CD4-positive, alpha-beta memory T cell (primary cell): ENCODE measurements at regions not wholly inside any gene's neighbourhood (a gene's known extent, or its start where the extent isn't known, plus 50 kb on each side); places are given as distances from the start of the nearest gene placed in this dataset.

Experiments
- CTCF ChIA-PET: fragments of 350-600 bp; sonication (Branson Sonifier 250); formaldehyde crosslinking; loops from one replicate; lab custom pipeline; 2021; ENCODE audit warnings: inconsistent platforms; ENCODE audit not compliant: partially characterized antibody; lab: Charles Lee
- POLR2A ChIA-PET: fragments of 350-600 bp; sonication (Branson Sonifier 250); formaldehyde crosslinking; loops from one replicate; lab custom pipeline; 2021; ENCODE audit not compliant: partially characterized antibody; lab: Charles Lee
- DNase-seq, 5 donors: peaks; one replicate each; pipeline versions ENCODE4 v3.0.0 to v3.0.0-alpha.2; 2020 to 2022; ENCODE audit warnings: mixed read lengths in 1 of 5
- H3K27ac ChIP-seq: one replicate; pipeline ENCODE4 v1.7.0; 2013; ENCODE audit warnings: low read depth, low read length
- H3K27me3 ChIP-seq: 2 replicates; pipeline ENCODE4 v1.7.0; 2013; ENCODE audit warnings: mild to moderate bottlenecking, low read length, moderate library complexity; ENCODE audit not compliant: insufficient read depth
- H3K36me3 ChIP-seq: 2 replicates; pipeline ENCODE4 v1.7.0; 2013; ENCODE audit warnings: mild to moderate bottlenecking, low read length, moderate library complexity; ENCODE audit not compliant: insufficient read depth
- H3K4me1 ChIP-seq: 2 replicates; pipeline ENCODE4 v1.7.0; 2013; ENCODE audit warnings: mild to moderate bottlenecking, low read length, moderate library complexity; ENCODE audit not compliant: insufficient read depth
- H3K4me3 ChIP-seq, 2 donors: one replicate each; pipeline ENCODE4 v1.7.0; 2013; ENCODE audit warnings: low read length in 2 of 2, mild to moderate bottlenecking in 1 of 2
- H3K9me3 ChIP-seq, 2 donors: one replicate each; pipeline ENCODE4 v1.7.0; 2013; ENCODE audit warnings: low read length in 2 of 2, control low read depth in 1 of 2; ENCODE audit not compliant: control insufficient read depth in 1 of 2
- H3K27ac Mint-ChIP-seq, 7 donors: one replicate each; pipeline ENCODE4 v1.8.0; 2020 to 2021; ENCODE audit warnings: mixed read lengths in 7 of 7, mild to moderate bottlenecking in 6 of 7, inconsistent platforms in 3 of 7, moderate library complexity in 3 of 7
- H3K27me3 Mint-ChIP-seq, 2 donors: one replicate each; pipeline ENCODE4 v1.8.0; 2020 to 2021; ENCODE audit warnings: mixed read lengths in 2 of 2
- H3K36me3 Mint-ChIP-seq, 2 donors: one replicate each; pipeline ENCODE4 v1.8.0; 2020 to 2021; ENCODE audit warnings: mixed read lengths in 2 of 2, inconsistent platforms in 1 of 2, mild to moderate bottlenecking in 1 of 2
- H3K4me1 Mint-ChIP-seq, 4 donors: one replicate each; pipeline ENCODE4 v1.8.0; 2020 to 2021; ENCODE audit warnings: mixed read lengths in 4 of 4, mild to moderate bottlenecking in 1 of 4
- H3K4me3 Mint-ChIP-seq, 8 donors: one replicate each; pipeline ENCODE4 v1.8.0; 2020 to 2021; ENCODE audit warnings: mixed read lengths in 8 of 8, mild to moderate bottlenecking in 7 of 8, moderate library complexity in 6 of 8, inconsistent platforms in 3 of 8
- H3K9me3 Mint-ChIP-seq, 8 donors: one replicate each; pipeline ENCODE4 v1.8.0; 2020 to 2021; ENCODE audit warnings: mixed read lengths in 8 of 8, mild to moderate bottlenecking in 5 of 8, inconsistent platforms in 3 of 8, moderate library complexity in 1 of 8
- intact Hi-C: fragments of 100-400 bp; cut with micrococcal nuclease; formaldehyde crosslinking; loops from one replicate; pipeline ENCODE4 v1.15.1; 2023

DNA sequence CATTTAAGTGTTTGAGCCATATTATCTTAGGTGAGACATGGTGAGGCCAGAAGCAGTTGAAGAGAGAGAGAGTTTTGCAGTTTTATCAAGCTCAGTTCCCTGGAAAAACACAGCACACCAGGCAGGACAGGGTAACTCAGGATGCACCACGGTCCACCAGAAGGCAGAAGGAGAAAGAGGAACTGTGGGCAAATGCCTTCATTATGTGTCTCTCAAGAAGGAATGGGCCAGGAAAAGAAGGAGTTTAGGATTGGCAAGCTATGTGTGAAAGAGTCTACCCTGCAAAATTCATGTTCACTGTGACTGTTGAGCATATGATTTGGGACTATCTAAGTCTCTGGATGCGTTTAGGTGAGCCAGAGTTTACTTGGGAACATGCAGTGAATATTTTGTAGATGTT lies 934.5 kb upstream of the MIR17HG start:
- no peak overlapping the region for H3K27ac Mint-ChIP-seq

GRCh38 chr13:90413548-90413947 lies 933.9 kb upstream of the MIR17HG start:
- no peaks in the 10 kb centered on the region for H3K36me3 Mint-ChIP-seq
- H3K27me3 Mint-ChIP-seq, result no peaks in the 10 kb centered on the region
- no peak overlapping the region for H3K4me3 ChIP-seq
- intact Hi-C loops, result no loop called here
- H3K4me1 Mint-ChIP-seq, result no peaks in the 10 kb centered on the region
- POLR2A ChIA-PET, result no interaction called here
- CTCF ChIA-PET, result no interaction called here
- H3K4me1 ChIP-seq, result no peaks in the 10 kb centered on the region
- no peaks in the 10 kb centered on the region for H3K27me3 ChIP-seq
- H3K4me3 Mint-ChIP-seq, result no peak overlapping the region
- no peak overlapping the region for H3K27ac ChIP-seq
- no peaks in the 10 kb centered on the region for H3K9me3 ChIP-seq
- H3K27ac Mint-ChIP-seq, result no peak overlapping the region
- H3K36me3 ChIP-seq, result no peaks in the 10 kb centered on the region
- DNase-seq, result no peak
- peaks cover 0 to 10% (median 6%) of the 10 kb centered on the region in 8 donors for H3K9me3 Mint-ChIP-seq

More for the DNA sequence above, 934.5 kb upstream of the MIR17HG start:
- Histone ChIP-seq H3K4me3 (no peak overlapping the region), H3K27ac (no peak overlapping the region), H3K9me3 (no peaks in the 10 kb centered on the region), H3K4me1 (no peaks in the 10 kb centered on the region), H3K27me3 (no peaks in the 10 kb centered on the region), H3K36me3 (no peaks in the 10 kb centered on the region)
- CTCF ChIA-PET, result no interaction called here
- Mint-ChIP-seq H3K36me3 (no peaks in the 10 kb centered on the region), H3K4me3 (no peak overlapping the region), H3K27me3 (no peaks in the 10 kb centered on the region), H3K4me1 (no peaks in the 10 kb centered on the region), H3K9me3 (peaks cover 2 to 13% (median 6%) of the 10 kb centered on the region in 8 donors)
- DNase-seq, result no peak
- intact Hi-C loops, result no loop called here
- POLR2A ChIA-PET, result no interaction called here

DNA sequence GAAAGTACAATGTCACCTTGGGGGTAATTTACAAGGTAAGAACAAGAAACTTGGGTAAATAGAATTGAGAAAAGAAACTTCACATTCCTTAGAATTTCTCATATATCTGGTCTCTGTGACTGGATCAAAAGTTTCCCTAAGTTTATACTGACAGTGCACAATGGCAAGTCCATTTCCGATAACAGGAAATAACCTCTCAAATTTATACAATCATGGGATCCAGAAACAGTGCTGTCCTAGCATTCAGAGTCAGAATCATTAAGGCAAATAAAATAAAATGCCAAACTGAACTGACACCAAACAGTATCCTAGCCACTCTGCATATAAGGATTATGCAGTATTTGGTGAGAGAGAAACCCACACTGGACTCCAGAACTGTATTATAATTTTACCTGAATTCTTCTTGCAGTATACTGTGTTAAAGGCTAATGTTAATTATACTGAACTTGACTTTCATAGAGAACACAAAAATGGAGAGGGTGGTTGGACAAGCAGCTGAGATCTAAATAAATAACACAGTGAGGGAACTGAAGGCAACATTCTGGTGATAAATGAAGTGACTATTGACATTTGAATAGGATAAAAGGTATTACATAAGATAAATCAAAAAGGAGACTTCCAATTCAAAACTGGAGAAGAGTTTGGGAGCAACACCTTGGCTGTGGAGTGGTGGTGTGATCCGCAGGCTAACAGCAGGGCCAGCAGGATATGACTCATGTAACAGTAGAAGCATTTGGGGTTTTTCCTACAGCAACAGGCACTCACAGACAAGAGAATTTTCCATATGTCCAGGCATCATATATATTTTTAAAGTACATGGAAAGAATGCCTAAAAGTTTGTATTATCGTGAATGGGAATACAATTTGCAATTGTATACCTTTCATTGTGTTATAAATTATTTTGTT lies 932.5 kb upstream of the MIR17HG start:
- H3K27ac Mint-ChIP-seq, result no peak overlapping the region
- no peak for DNase-seq
- H3K36me3 ChIP-seq, result no peaks in the 10 kb centered on the region
- H3K27me3 Mint-ChIP-seq, result no peaks in the 10 kb centered on the region
- POLR2A ChIA-PET, result no interaction called here
- H3K27ac ChIP-seq, result no peak overlapping the region
- H3K9me3 ChIP-seq, result no peaks in the 10 kb centered on the region
- no peaks in the 10 kb centered on the region for H3K36me3 Mint-ChIP-seq
- H3K4me3 ChIP-seq, result no peak overlapping the region
- no peaks in the 10 kb centered on the region for H3K4me1 Mint-ChIP-seq
- no peaks in the 10 kb centered on the region for H3K27me3 ChIP-seq
- H3K4me1 ChIP-seq, result no peaks in the 10 kb centered on the region
- intact Hi-C loops, result no loop called here
- no peak overlapping the region for H3K4me3 Mint-ChIP-seq
- peaks cover 0 to 12% (median 5%) of the 10 kb centered on the region in 8 donors for H3K9me3 Mint-ChIP-seq
- CTCF ChIA-PET, result no interaction called here

DNA sequence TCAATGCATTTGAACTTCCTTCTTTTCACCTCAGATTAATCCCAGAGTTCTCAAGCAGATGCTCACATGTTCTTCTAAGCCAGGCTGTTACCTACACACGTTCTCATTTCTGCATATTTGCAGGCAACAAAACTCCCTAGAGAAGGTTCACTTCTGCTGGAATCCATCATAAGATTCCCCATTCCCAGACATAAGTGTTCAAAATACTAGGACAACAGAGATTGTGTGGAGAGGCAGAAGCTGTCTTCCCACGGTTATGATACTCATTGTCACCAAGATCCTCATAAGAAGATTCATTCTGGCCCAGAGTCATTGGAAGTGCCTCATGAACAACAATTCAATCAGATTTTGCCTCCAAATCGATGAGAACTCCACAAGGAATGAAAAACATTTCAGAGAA lies 931.6 kb upstream of the MIR17HG start:
- Histone ChIP-seq H3K9me3 (no peaks in the 10 kb centered on the region), H3K4me1 (no peaks in the 10 kb centered on the region), H3K27ac (no peak overlapping the region), H3K4me3 (no peak overlapping the region), H3K36me3 (no peaks in the 10 kb centered on the region), H3K27me3 (no peaks in the 10 kb centered on the region)
- ChIA-PET CTCF (no interaction called here), POLR2A (no interaction called here)
- Mint-ChIP-seq H3K36me3 (no peaks in the 10 kb centered on the region), H3K4me1 (no peaks in the 10 kb centered on the region), H3K9me3 (peaks cover 2 to 8% (median 5%) of the 10 kb centered on the region in 8 donors), H3K4me3 (no peak overlapping the region), H3K27ac (no peak overlapping the region), H3K27me3 (no peaks in the 10 kb centered on the region)
- DNase-seq, result no peak
- intact Hi-C loops, result no loop called here

DNA sequence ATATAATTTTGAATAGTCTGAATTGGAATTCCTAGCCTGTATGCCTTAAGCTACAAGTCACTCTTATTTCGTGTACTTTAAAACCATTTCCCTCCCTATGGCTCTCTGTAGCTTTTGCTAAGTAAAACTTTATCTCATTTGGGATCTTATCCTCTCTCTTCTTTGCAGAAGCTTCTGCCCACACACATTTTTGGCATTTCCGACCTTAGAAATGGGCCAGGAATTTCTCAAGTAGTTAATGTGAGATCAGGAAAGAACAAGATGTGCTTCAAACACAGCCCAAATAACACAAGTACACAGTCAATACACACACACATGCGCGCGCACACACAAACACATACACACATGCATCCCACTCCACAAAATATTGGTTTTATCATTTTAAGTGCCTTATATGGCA lies 931.0 kb upstream of the MIR17HG start:
- Histone ChIP-seq H3K9me3 (no peaks in the 10 kb centered on the region), H3K4me3 (no peak overlapping the region), H3K27ac (no peak overlapping the region), H3K27me3 (no peaks in the 10 kb centered on the region), H3K4me1 (no peaks in the 10 kb centered on the region), H3K36me3 (no peaks in the 10 kb centered on the region)
- intact Hi-C loops, result no loop called here
- H3K4me1 Mint-ChIP-seq, result no peaks in the 10 kb centered on the region
- peaks cover 2 to 10% (median 7%) of the 10 kb centered on the region in 8 donors for H3K9me3 Mint-ChIP-seq
- no peaks in the 10 kb centered on the region for H3K36me3 Mint-ChIP-seq
- ChIA-PET POLR2A (no interaction called here), CTCF (no interaction called here)
- no peaks in the 10 kb centered on the region for H3K27me3 Mint-ChIP-seq
- DNase-seq, result no peak
- H3K27ac Mint-ChIP-seq, result no peak overlapping the region
- no peak overlapping the region for H3K4me3 Mint-ChIP-seq

DNA sequence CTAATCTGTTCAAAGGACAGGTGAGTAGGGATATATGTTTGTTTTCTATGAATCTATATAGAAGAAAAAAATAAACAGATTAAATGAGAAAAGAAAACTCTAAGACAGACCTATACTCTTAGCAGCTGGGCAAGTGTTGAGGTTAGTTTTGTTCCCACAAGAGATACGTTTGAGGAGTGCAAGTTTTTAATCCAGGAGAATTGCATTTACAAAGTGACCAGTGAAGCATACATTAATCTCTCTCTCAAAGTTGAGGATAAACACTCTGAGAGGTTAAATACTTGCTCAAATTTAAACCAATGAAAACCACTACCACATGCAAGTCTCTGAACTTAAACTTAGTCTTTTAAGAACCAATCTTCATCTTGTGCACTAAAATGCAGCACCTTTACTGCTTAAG lies 930.5 kb upstream of the MIR17HG start:
- H3K27me3 Mint-ChIP-seq, result no peaks in the 10 kb centered on the region
- CTCF ChIA-PET, result no interaction called here
- intact Hi-C loops, result no loop called here

DNA sequence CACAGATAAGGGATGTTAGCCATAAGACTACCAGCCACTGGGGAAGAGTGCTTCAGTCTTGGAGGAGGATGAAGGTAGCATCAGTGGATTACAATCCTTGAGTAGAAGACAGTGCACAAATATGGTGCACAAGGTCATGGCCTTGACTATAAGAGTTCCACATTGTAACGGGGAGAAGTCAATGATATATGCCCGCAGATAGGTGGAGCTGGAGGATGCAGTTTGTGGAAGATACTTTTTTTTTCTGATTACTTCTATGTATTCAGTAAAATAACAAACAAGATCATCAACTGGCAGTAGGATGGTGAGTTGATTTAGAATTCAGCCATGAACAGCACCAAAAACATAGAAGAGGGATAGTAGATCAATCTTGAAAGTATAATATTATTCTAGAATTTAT lies 926.8 kb upstream of the MIR17HG start:
- ChIA-PET POLR2A (no interaction called here), CTCF (no interaction called here)
- no peak overlapping the region for H3K4me3 ChIP-seq
- no peaks in the 10 kb centered on the region for H3K27me3 Mint-ChIP-seq
- H3K36me3 ChIP-seq, result no peaks in the 10 kb centered on the region
- DNase-seq, result no peak
- no peak overlapping the region for H3K27ac Mint-ChIP-seq
- H3K4me1 ChIP-seq, result no peaks in the 10 kb centered on the region
- no peaks in the 10 kb centered on the region for H3K4me1 Mint-ChIP-seq
- no peaks in the 10 kb centered on the region for H3K9me3 ChIP-seq
- H3K27ac ChIP-seq, result no peak overlapping the region
- H3K4me3 Mint-ChIP-seq, result no peak overlapping the region
- H3K36me3 Mint-ChIP-seq, result no peaks in the 10 kb centered on the region
- H3K27me3 ChIP-seq, result no peaks in the 10 kb centered on the region
- intact Hi-C loops, result no loop called here
- peaks cover 0 to 10% (median 5%) of the 10 kb centered on the region in 8 donors for H3K9me3 Mint-ChIP-seq

More for the DNA sequence above, 930.5 kb upstream of the MIR17HG start:
- Histone ChIP-seq H3K27ac (no peak overlapping the region), H3K27me3 (no peaks in the 10 kb centered on the region), H3K36me3 (no peaks in the 10 kb centered on the region), H3K4me1 (no peaks in the 10 kb centered on the region), H3K4me3 (no peak overlapping the region), H3K9me3 (no peaks in the 10 kb centered on the region)
- POLR2A ChIA-PET, result no interaction called here
- H3K36me3 Mint-ChIP-seq, result no peaks in the 10 kb centered on the region
- H3K4me1 Mint-ChIP-seq, result no peaks in the 10 kb centered on the region
- H3K27ac Mint-ChIP-seq, result no peak overlapping the region
- peaks cover 2 to 10% (median 7%) of the 10 kb centered on the region in 8 donors for H3K9me3 Mint-ChIP-seq
- DNase-seq, result no peak
- no peak overlapping the region for H3K4me3 Mint-ChIP-seq
